ENCODE measurements at regions not wholly inside any gene's neighbourhood (a gene's known extent, or its start where the extent isn't known, plus 50 kb on each side); places are given as distances from the start of the nearest gene placed in this dataset.

DNA sequence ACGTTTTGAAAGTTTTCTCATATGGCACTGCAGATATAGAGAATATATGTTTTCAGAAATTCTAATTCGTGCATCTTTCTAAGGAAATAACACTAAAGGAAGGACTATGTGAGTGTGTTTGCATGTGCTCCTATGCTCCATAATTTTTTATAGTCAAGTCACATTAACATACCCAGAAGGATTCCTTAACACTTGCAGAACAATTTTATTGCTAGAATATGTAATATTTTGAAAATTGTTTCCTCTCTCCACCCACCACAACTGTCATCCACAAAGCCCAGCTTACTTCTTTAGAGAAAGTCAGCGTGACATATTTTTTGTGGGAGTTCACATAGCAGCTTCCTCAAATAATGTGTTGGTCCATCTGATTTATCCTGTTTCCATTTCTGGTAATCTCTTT is 604.6 kb upstream of the MGAT4C start:
- DNase-seq = no peak

DNA sequence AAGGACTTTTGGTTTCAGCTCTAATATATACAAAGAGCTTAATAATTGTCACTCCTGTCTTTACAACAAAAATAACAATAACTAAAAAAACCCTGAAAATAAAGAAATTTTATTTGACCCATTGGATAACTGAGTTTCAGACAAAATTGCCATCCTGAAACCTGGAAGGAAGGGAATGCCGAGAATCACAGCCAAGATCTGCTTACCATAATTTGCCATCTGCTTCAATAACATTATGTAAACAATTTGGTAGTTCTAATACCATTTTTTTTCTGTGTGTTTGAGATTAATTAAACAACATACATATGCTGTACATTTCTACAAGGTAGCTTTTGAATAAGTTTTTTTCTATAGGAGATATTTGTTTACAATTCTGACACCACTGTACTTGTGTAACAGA is 596.3 kb upstream of the MGAT4C start:
- no peak for DNase-seq

DNA sequence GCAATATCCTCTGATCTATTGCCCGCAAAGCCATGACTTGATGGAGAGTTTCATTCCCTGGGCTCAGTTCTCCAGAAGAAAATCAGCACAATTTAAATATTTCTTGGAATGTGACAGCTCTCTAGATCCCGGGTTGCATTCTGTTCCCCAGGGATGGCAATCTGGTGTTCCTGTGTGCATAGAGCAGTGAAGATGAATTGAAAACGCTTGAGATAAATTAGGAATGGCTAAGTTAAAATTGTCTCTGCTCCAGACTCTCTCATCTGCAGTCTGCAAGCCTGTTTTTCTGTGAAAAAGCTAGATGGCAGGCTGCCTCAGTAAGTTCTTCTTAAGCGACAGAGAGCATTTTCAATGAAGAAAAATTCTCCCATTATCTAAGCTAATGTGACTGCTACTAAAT is 582.5 kb upstream of the MGAT4C start:
- DNase-seq = no peak

DNA sequence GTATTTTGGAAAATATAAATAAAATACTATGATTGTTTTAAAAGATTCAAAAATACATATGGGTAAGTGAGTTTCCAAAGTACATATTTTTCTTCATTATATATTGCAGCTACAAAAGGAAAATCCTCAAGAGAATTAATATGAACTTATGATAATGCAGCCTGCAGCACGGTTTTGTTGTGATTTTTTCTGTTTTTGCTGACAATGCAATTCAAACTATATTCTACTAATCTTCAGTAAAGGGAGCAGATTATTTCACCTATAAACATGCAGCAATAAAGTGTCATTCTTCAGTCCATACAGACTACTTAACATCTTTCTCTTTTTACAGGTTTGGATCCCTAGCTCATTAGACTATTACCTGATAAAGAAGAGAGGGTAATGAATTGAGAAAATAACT is 582.1 kb upstream of the MGAT4C start:
- no peak for DNase-seq

DNA sequence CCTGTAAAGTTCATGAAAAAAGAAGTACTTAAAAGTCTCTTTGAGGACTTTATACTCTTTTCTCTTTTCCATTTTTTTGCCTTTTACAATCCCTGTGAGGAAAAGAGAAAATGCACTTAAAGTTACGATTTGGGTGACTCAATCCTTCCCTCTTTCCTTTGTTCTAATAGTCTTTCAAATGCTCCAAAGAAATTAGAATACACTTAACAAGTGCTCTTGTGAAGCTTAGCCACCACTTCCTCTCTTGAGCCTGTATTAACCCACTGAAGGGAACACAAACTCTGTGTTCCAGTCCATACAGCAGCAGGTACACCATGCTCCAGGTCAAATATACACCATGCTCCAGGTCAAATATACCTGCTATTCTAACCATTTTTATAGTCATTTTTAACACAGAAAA is 581.1 kb upstream of the MGAT4C start:
- DNase-seq = no peak

DNA sequence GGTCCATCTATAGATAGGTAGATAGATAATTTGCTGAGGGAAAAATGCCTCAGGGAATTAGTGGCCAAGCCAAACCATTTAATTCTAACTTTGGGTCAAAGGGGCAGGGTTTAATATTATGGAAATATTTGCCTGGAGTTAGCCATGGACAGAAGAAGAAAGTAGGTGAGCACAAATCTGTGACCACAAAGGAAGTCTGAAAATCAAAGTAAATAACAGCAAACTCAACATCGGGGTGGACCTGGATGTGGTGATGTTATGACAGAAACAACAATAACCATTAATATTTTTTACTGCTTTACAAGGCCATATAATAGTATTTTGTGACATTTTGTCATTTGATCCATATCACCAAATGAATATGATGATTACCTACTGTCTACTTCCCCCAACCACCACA is 578.0 kb upstream of the MGAT4C start:
- no peak for DNase-seq

DNA sequence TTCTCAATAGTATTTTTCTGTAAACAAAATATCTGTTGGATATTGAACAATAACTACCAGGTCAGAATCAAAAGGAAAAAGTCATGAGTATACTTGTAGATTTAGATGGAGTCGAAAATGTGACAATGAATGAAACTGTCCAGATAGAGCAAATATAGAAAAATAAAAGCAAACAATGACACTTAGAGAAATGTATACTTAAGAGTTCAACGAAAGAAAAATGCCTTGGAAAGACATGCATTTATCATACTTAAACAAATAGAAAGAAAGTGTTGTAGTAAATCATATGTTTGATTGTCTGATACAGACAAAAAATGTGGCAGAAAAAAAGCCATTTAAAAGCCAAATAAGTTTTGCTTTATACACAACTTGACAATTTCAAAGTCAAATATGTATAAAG is 571.2 kb upstream of the MGAT4C start:
- DNase-seq = peak in 1 of 2 experiments; percentile 0

DNA sequence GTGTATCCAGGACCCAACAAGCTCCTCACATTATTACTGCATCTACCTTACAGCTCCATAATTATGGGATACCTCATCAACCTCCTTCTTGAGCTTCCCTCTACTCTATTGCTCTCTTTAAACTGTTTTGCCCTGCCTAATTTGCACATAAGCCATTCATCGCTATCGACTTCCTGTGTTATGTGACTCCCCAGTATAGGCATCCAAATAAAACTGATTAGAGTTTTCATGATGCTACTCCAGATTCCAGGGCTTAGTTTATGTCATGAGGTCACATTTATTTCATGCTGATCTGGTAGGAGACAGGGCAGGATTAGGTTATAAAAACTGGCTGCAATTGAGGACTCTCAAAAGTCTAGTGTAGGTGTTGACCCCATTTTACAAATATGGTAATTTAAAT is 569.9 kb upstream of the MGAT4C start:
- DNase-seq = no peak

DNA sequence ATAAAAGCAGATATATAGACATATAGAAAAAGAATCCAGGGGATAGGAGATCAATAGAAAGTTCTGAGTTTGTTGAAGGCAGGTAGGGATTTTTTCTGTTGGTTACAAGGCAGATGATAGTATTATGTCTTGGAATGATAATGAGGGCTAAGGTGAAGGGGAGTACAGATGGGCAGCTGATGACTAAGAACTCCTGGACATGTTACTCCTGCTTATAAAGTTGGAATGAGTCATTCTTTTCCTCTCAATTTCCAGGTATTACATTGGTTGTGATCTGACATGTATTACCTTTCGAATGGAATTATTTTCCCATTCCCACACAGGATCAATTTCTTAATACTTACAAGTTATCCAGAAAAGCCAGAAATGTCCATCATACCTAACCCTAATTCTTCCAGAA is 545.2 kb upstream of the MGAT4C start:
- no peak for DNase-seq

DNA sequence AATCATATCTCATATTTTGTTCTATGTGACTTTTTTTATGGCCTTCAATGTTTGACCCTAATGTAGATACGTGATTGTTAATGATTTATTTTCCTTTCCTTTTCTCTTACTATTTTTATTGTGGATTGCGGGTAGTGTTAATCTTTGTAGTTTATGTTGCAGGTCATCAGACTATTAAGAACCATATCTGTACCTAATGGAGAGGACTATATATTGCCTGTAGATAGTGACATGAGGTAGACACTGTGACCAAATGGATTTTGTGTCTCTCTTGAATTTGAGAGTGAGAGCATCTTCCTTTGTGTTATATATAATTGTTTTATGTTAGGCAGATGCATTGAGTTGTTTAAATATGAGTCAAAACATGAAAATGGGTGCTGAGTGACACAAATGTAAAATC is 543.4 kb upstream of the MGAT4C start:
- no peak for DNase-seq

DNA sequence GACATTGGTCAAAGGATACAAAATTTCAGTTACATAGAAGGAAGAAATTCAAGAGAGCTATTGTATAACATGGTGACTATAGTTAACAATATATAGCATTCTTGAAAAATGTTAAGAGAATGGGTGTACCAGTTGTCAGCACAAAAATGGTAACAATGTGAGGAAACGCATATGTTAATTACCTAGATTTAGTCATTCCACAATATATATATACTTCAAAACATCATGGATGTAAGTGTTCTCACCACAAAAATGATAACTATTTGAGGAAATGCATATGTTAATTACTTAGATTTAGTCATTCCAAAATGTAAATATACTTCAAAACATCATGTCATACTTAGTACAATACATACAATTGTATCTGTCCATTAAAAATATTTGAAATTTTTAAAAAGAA is 540.4 kb upstream of the MGAT4C start:
- no peak for DNase-seq

DNA sequence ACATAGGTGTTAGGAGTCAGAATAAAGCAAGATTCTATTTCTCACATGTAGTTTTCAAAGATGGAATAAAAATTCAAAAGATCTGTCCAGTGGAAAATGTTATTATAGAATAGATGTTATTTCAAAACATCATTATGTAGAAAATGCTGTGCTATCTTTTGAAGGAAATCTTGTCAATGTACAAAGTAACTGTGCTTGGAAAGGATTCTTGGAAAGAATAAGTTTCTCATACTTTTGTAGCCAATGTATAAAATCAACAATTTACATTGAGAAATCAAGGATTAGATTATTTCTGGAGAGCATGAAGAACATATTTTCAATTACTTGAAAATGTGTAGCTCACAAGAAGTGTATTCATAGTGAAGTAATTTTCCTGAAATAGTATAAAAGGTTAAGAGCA is 532.5 kb upstream of the MGAT4C start:
- no peak for DNase-seq

DNA sequence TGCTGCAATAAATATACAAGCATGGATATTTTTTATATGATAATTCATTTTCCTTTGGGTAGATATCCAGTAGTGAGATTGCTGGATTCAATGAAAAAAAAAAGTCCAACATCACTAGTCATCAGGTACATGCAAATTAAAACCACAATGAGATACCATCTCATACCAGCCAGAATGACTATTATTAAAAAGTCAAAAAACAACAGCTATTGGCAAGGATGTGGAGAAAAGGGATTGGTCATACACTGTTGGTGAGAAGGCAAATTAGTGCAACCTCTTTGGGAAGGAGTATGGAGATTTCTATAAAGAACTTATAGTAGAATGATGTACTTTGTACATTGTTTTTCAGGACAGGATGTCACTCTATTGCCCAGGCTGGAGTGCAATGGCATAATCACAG is 531.2 kb upstream of the MGAT4C start:
- DNase-seq = no peak

DNA sequence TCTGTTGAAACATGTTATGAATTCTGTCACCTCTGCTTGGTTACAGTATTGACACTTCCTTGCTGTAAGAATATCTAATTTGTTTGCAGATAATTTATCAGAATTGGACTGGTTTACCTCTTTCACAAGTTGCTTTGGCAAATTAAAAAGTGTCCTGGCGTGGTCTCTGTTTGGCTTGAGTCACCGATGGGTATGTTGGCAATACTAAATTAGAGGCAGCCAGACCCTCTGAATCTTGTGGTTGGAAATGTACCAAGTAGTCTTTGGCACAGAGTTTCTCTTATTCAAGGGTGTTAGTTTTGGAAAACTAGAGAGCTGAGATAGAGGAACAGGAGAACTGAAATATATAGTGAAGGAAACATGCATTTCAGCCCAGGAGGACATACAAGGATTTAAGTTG is 521.1 kb upstream of the MGAT4C start:
- DNase-seq = peak; percentile 43 to 88

DNA sequence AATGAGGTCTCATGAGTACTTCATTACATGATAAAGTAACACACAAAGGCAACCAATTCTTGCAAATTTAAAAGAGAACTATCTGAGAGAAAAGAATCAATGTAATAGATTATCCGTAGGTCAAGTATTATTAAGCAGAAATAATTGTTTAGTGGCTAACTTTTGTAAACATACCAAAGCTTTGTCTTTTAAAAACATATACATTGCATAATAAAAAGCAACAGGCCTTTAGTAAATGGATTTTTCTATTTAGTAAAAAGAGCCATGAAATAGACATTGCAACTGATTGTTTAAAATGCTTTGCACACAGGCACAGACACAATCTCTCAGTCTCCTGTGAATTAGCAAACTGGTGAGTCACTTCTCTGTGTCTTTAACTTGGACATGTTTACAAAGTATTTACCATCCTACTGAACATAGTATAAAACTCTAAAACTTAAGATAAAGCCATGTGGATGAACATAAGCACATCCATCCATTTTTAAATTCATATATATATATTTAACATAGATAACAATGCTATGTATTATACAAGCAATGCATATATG is 518.7 kb upstream of the MGAT4C start:
- DNase-seq = peak in 1 of 2 experiments; percentile 7

DNA sequence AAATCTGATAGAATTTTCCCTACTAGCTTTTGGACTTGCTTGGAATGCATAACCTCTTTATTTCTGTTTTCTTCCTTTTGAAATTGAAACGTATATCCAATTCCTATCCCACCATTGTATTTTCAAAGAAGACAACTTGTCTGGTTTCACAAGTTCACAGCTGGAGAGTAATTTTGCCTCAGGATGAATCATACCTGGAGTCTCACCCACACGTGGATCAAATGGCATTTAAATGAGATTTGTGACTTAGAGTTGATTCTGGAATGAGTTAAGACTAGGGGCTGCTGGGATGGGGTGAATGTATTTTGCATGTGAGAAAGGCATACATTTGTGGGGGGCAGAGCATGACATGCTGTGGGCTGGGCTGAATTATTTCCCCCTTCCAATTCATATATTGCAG is 516.5 kb upstream of the MGAT4C start:
- DNase-seq = no peak

DNA sequence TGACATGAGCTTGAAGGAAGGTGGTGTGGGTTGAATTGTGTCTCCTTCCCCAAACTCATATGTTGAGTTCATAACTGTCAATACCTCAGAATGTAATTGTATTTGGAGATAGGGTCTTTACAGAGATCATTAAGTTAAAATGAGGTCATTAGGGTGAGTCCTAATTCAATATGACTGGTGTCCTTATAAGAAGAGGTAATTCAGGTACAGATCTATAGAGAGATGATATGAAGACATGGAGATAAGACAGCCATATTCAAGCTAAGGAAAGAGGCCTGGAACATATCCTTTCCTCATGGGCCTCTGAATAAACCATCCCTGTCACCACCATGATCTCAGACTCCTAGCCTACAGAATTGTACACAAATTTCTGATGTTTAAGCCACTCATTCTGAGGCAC is 514.7 kb upstream of the MGAT4C start:
- no peak for DNase-seq

DNA sequence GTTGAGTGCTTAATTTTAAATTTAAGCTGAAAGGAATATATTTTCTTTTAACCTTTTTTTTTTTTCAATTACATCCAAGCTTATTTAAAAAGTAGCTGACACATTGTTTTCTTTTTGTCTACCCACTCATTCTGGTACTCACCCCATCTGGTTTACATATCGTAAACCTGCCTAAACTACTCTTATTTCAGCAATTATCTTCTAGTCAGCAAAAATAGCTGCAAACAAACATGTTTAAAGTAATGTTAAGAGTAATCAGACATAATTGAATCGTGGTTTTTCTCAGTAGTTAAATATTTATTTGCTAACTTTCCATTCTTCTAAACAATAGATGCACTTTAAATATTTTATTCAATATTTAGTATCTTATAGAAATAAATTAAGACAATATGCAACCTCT is 492.7 kb upstream of the MGAT4C start:
- peak in 1 of 2 experiments; percentile 30 for DNase-seq

DNA sequence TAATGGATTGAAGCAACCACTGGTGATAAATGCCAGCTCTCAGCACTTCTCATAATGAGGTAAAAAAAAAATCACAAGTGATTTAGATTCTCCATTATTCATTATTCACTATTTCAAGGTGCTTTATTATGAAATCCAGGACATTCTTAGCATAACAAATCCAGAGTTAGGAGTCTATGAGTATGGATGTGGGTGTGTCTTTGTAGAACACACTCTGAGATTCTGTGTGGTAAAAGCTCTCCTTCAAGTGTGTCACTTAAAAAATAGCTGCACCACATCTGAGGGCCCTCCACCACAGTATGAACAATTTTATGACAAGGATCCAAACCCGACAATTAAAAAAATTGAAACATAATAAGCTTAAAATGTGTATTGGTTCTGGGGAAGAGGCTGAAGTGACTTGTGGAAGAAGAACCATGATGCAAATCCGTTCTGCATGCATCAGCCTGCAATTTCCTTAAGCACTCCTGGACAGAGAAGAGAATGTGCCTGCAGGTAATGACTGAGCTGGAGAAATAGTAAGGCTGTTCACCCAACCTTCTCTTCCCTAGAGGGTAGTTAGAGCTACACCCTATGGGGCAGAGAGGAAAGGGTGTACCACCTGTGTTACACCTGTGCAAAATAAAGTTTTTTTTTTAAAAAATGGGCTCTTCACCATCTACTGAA is 488.5 kb upstream of the MGAT4C start:
- no peak for DNase-seq

DNA sequence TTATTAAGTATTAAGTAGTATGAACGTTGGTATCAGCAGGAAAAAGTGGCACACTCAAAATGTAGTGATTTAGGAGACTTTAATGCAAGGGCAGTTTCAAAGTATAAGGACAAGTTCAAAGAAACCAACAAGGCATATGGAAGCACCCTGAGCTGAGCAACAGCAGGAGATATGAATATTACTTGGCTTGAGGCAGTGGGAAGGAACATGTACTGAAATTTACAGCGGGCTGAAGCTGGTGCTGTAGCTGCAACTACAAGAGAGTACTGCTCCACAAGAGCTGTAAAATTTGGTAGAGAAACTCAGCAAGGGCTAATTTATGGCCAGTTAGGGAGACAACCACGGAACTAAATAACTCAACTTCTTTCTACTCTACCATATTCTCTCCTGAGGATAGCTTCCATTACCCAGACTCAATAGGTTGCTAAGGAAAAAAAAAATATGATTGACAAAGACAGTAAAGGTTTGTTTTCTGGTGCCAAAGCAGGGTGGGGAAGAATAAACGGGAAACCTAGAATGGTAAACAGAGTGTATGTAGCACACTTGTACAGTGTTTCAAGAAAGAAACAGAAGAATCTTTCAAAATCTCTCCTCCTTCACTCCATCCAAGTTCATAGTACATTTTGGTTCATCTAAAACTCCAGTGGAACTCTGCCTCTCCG is 487.8 kb upstream of the MGAT4C start:
- no peak for DNase-seq

DNA sequence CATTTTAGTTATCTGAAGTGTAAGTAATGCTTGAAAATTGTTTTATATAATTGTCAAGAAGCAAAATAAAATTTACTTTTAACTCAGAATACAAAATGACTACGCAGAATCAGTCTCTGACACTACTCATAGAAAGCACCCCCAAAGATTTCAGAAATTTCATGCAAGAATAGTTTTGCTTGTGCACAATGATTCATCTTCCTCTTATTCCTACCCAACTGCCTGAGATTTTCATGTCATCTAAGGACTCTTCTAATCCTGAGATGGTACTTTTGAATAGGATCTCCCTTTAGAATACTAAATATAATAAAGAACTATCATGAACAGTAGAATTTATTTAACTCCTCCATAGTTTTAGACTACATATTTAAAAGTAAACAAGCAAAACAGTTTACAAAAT is 485.3 kb upstream of the MGAT4C start:
- no peak for DNase-seq

DNA sequence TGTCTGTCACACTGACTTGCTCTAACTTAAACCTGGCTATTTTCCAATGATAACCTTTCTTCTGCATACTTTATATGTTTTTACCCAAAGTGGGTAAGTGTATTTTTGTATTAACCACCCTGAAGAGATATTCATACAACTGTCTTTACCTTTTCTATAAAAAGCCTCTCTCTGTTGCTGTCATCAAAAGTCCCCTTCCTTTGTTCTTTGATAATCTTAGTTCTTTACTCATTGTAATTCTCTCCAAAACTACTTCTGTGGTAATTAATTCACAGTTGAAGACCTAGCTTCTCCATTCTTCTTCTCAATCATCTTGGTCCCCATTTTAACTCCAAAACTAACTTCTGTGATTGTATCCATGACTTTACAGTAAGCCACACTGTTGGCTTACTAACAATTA is 479.7 kb upstream of the MGAT4C start:
- no peak for DNase-seq

DNA sequence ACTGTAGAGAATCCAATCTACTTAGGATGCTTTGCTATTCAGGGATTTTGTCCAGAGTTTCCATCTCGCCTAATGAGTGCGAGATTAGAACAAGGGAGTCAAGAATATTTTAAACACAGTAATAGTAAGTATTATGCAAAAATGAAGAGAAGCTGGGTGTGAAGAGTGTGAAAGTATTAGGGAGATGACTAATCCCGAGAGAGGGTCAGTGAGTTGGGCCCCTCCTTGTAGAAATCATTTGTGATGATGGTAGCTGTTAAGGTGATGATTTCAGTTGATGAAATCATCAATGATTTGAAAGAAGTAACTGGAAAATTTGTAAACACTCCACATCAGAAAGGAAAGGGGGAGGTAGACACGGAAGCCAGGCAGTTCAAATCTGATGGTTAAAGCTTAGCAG is 478.9 kb upstream of the MGAT4C start:
- no peak for DNase-seq

DNA sequence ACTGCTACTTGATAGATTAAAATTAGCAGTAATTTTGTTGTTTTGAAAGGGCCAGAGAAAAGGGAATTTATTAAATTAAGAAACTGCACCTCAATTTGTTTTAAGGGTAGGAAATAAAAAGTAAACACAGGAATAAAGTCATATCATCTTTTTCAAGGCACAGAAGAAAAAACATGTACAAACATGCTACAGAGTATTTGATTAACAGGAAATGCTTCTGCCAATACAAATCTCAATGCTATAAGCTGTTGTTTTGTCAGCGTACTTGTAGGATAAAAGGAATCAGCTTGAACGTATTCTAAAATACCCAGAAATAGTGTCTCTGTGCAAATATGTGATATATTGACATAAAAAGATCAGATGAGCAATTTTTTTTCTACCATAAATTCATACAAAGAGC is 474.0 kb upstream of the MGAT4C start:
- DNase-seq = no peak

DNA sequence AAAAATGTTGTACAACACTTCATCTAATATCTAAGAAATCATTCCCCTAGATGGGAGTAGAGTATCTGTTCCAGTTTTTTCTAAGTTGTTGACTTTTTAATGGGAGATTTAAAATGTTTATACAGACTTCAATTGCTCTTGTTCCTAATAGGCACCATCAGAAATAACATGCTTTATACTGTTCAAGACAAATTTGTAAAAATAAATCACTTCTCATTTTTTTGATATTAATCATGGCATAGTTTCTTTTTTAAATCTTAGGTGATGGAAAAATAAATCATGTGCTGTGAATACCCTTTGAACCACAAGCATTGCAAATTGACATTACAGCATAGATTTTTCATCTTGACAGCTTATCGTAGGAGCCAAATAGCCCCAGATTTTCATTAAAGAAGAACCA is 473.5 kb upstream of the MGAT4C start:
- no peak for DNase-seq
